Effector memory CD4-positive, alpha-beta T cell (primary cell): ENCODE measurements at regions not wholly inside any gene's neighbourhood (a gene's known extent, or its start where the extent isn't known, plus 50 kb on each side); places are given as distances from the start of the nearest gene placed in this dataset.

Experiments used
- DNase-seq, 3 donors: peaks; one replicate each; pipeline ENCODE4 v3.0.0-alpha.2; 2020
- H3K27ac ChIP-seq: 2 replicates; pipeline ENCODE4 v1.7.0; 2013; ENCODE audit warnings: mild to moderate bottlenecking, low read length, moderate library complexity; ENCODE audit not compliant: insufficient read depth, poor library complexity, severe bottlenecking
- H3K27me3 ChIP-seq: replicated peaks from 2 replicates; pipeline ENCODE4 v1.7.0; 2013; ENCODE audit warnings: mild to moderate bottlenecking, low read length; ENCODE audit not compliant: insufficient read depth, control insufficient read depth, poor library complexity, severe bottlenecking
- H3K36me3 ChIP-seq: 2 replicates; pipeline ENCODE4 v1.7.0; 2013; ENCODE audit warnings: mild to moderate bottlenecking, low read length, moderate library complexity; ENCODE audit not compliant: control insufficient read depth, insufficient read depth
- H3K4me1 ChIP-seq: 2 replicates; pipeline ENCODE4 v1.7.0; 2013; ENCODE audit warnings: low read length, mild to moderate bottlenecking; ENCODE audit not compliant: control insufficient read depth, insufficient read depth, poor library complexity, severe bottlenecking
- H3K4me3 ChIP-seq: 2 replicates; pipeline ENCODE4 v1.7.0; 2013; ENCODE audit warnings: low read length, low read depth, mild to moderate bottlenecking; ENCODE audit not compliant: insufficient read depth, poor library complexity, severe bottlenecking
- H3K9me3 ChIP-seq: 2 replicates; pipeline ENCODE4 v1.7.0; 2013; ENCODE audit warnings: mild to moderate bottlenecking, low read length, moderate library complexity; ENCODE audit not compliant: control insufficient read depth

- Histone ChIP-seq H3K9me3 (no peaks in the 10 kb centered on the region), H3K4me1 (no peaks in the 10 kb centered on the region), H3K4me3 (no peak overlapping the region), H3K27ac (no peak overlapping the region), H3K27me3 (no peaks in the 10 kb centered on the region), H3K36me3 (no peaks in the 10 kb centered on the region)
- no peak for DNase-seq
Measured at GRCh38 chr6:14704383-14705271, 541.2 kb upstream of the JARID2 start.

- H3K4me1 ChIP-seq: no peaks in the 10 kb centered on the region
- H3K36me3 ChIP-seq: no peaks in the 10 kb centered on the region
- H3K27me3 ChIP-seq: no peaks in the 10 kb centered on the region
- H3K27ac ChIP-seq: no peak overlapping the region
- no peak for DNase-seq
- no peaks in the 10 kb centered on the region for H3K9me3 ChIP-seq
- no peak overlapping the region for H3K4me3 ChIP-seq
Measured at GRCh38 chr6:14705841-14706377, 540.0 kb upstream of the JARID2 start.

- Histone ChIP-seq H3K9me3 (no peaks in the 10 kb centered on the region), H3K4me1 (no peaks in the 10 kb centered on the region), H3K36me3 (no peaks in the 10 kb centered on the region), H3K27ac (no peak overlapping the region), H3K4me3 (no peak overlapping the region), H3K27me3 (no peaks in the 10 kb centered on the region)
- no peak for DNase-seq
Measured at GRCh38 chr6:14706378-14706929, 539.4 kb upstream of the JARID2 start.

GRCh38 chr6:14707276-14707675 lies 538.6 kb upstream of the JARID2 start:
- Histone ChIP-seq H3K36me3 (no peaks in the 10 kb centered on the region), H3K9me3 (no peaks in the 10 kb centered on the region), H3K4me1 (no peaks in the 10 kb centered on the region), H3K4me3 (no peak overlapping the region), H3K27me3 (no peaks in the 10 kb centered on the region), H3K27ac (no peak overlapping the region)
- no peak for DNase-seq

GRCh38 chr6:14707971-14708465 lies 537.9 kb upstream of the JARID2 start:
- no peak overlapping the region for H3K27ac ChIP-seq
- no peaks in the 10 kb centered on the region for H3K9me3 ChIP-seq
- H3K27me3 ChIP-seq: no peaks in the 10 kb centered on the region
- no peaks in the 10 kb centered on the region for H3K4me1 ChIP-seq
- no peak overlapping the region for H3K4me3 ChIP-seq
- no peaks in the 10 kb centered on the region for H3K36me3 ChIP-seq
- no peak for DNase-seq

GRCh38 chr6:14709066-14709670 lies 536.7 kb upstream of the JARID2 start:
- no peak for DNase-seq
- H3K36me3 ChIP-seq: no peaks in the 10 kb centered on the region
- H3K9me3 ChIP-seq: no peaks in the 10 kb centered on the region
- no peaks in the 10 kb centered on the region for H3K4me1 ChIP-seq
- H3K27me3 ChIP-seq: no peaks in the 10 kb centered on the region
- no peak overlapping the region for H3K27ac ChIP-seq
- no peak overlapping the region for H3K4me3 ChIP-seq

GRCh38 chr6:14709900-14710299 lies 536.0 kb upstream of the JARID2 start:
- Histone ChIP-seq H3K36me3 (no peaks in the 10 kb centered on the region), H3K4me3 (no peak overlapping the region), H3K4me1 (no peaks in the 10 kb centered on the region), H3K27ac (no peak overlapping the region), H3K9me3 (no peaks in the 10 kb centered on the region), H3K27me3 (no peaks in the 10 kb centered on the region)
- no peak for DNase-seq

GRCh38 chr6:14710421-14710820 lies 535.4 kb upstream of the JARID2 start:
- Histone ChIP-seq H3K27ac (no peak overlapping the region), H3K4me1 (no peaks in the 10 kb centered on the region), H3K27me3 (no peaks in the 10 kb centered on the region), H3K9me3 (no peaks in the 10 kb centered on the region), H3K36me3 (no peaks in the 10 kb centered on the region), H3K4me3 (no peak overlapping the region)
- DNase-seq: no peak

- Histone ChIP-seq H3K27ac (no peak overlapping the region), H3K4me1 (no peaks in the 10 kb centered on the region), H3K27me3 (no peaks in the 10 kb centered on the region), H3K9me3 (no peaks in the 10 kb centered on the region), H3K36me3 (no peaks in the 10 kb centered on the region), H3K4me3 (no peak overlapping the region)
- DNase-seq: no peak
Measured at GRCh38 chr6:14711056-14711703, 534.7 kb upstream of the JARID2 start.
